Activated CD4-positive, alpha-beta memory T cell treated with anti-CD3 and anti-CD28 coated beads for 36 hours (primary cell): ENCODE measurements at regions not wholly inside any gene's neighbourhood (a gene's known extent, or its start where the extent isn't known, plus 50 kb on each side); places are given as distances from the start of the nearest gene placed in this dataset.

ENCODE experiments used
- CTCF ChIA-PET: fragments of 350-600 bp; sonication (Branson Sonifier 250); formaldehyde crosslinking; loops from one replicate; lab custom pipeline; 2021; ENCODE audit warnings: antibody characterized with exemption, inconsistent platforms; lab: Charles Lee
- POLR2A ChIA-PET: fragments of 350-600 bp; sonication (Branson Sonifier 250); formaldehyde crosslinking; loops from one replicate; lab custom pipeline; 2021; ENCODE audit warnings: antibody characterized with exemption; lab: Charles Lee
- DNase-seq: peaks from one replicate; pipeline ENCODE4 v3.0.0-alpha.2; 2020
- H3K27ac Mint-ChIP-seq: one replicate; pipeline ENCODE4 v1.8.0; 2021; ENCODE audit warnings: mixed read lengths
- H3K27me3 Mint-ChIP-seq: one replicate; pipeline ENCODE4 v1.8.0; 2021; ENCODE audit warnings: mixed read lengths
- H3K36me3 Mint-ChIP-seq: one replicate; pipeline ENCODE4 v1.8.0; 2021; ENCODE audit warnings: mixed read lengths
- H3K4me1 Mint-ChIP-seq: one replicate; pipeline ENCODE4 v1.8.0; 2021; ENCODE audit warnings: low read depth, mixed read lengths
- H3K4me3 Mint-ChIP-seq: one replicate; pipeline ENCODE4 v1.8.0; 2021; ENCODE audit warnings: mild to moderate bottlenecking, mixed read lengths
- H3K9me3 Mint-ChIP-seq: one replicate; pipeline ENCODE4 v1.8.0; 2021; ENCODE audit warnings: mixed read lengths
- intact Hi-C: fragments of 100-400 bp; cut with micrococcal nuclease; formaldehyde crosslinking; loops from one replicate; pipeline ENCODE4 v1.15.1; 2023

DNA sequence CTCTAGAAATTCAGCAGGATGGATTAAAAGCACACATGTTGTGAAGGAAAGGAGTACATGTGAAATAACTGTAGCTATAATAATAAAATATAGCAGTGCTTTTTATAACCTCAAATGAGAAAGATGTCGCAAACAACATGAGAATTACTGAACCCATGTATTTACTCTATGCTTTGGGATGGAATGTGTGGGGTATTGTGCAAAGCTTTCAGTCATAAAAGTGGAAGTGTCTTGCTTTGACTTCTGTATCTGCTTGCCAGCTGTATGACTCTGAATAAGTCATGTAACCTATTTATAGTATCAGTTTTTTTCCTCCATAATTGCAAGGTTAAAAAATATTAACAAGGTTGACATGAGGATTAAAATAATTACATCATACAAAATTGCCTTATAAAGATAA is 519.3 kb upstream of the CADM2 start:
- peaks cover 11% of the 10 kb centered on the region for H3K9me3 Mint-ChIP-seq
- intact Hi-C loops: no loop called here
- H3K4me1 Mint-ChIP-seq: no peaks in the 10 kb centered on the region
- no peak overlapping the region for H3K4me3 Mint-ChIP-seq
- ChIA-PET POLR2A (no interaction called here), CTCF (no interaction called here)
- H3K27me3 Mint-ChIP-seq: no peaks in the 10 kb centered on the region
- H3K27ac Mint-ChIP-seq: no peak overlapping the region
- no peak for DNase-seq
- no peaks in the 10 kb centered on the region for H3K36me3 Mint-ChIP-seq

DNA sequence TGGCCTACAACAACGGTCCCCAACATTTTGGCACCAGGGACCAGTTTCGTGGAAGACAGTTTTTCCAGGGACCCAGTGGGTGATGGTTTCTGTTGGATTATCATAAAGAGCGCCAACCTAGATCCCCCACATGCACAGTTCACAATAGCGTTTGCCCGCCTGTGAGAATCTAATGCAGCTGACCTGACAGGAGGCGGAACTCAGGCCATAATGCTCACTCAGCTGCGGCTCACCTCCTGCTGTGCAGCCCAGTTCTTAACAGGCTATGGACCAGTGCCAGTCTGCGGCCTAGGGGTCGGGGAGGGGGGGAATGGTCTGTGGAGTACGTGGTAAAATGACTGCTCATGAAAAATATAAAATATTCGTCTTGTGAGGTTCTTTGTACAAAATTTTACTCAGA is 518.5 kb upstream of the CADM2 start:
- Mint-ChIP-seq H3K27me3 (no peaks in the 10 kb centered on the region), H3K4me1 (no peaks in the 10 kb centered on the region), H3K36me3 (no peaks in the 10 kb centered on the region), H3K27ac (no peak overlapping the region), H3K9me3 (peaks cover 12% of the 10 kb centered on the region), H3K4me3 (no peak overlapping the region)
- no peak for DNase-seq
- CTCF ChIA-PET: no interaction called here
- intact Hi-C loops: no loop called here
- POLR2A ChIA-PET: no interaction called here

DNA sequence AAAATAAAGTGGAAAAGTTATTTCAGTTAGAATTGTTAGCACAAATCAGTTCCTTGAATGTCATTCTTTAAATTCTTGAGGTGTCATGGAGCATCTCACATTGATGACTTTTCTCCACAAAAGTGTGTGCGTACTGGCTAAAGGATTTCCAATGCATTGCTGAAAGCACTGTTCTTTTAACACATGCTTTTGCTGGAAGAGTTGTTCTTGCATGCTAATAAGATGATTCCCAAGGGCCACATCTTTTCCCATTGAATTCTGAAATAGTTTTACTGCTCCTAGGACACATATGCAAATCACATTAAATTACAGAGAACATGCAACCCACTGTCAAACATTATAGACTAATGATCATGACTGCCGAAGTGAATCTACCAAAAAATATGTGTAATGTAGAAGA is 516.3 kb upstream of the CADM2 start:
- peaks cover 12% of the 10 kb centered on the region for H3K9me3 Mint-ChIP-seq
- POLR2A ChIA-PET: no interaction called here
- CTCF ChIA-PET: no interaction called here
- no peaks in the 10 kb centered on the region for H3K27me3 Mint-ChIP-seq
- no peak for DNase-seq
- H3K4me3 Mint-ChIP-seq: no peak overlapping the region
- no peak overlapping the region for H3K27ac Mint-ChIP-seq
- no peaks in the 10 kb centered on the region for H3K4me1 Mint-ChIP-seq
- intact Hi-C loops: no loop called here
- H3K36me3 Mint-ChIP-seq: no peaks in the 10 kb centered on the region

DNA sequence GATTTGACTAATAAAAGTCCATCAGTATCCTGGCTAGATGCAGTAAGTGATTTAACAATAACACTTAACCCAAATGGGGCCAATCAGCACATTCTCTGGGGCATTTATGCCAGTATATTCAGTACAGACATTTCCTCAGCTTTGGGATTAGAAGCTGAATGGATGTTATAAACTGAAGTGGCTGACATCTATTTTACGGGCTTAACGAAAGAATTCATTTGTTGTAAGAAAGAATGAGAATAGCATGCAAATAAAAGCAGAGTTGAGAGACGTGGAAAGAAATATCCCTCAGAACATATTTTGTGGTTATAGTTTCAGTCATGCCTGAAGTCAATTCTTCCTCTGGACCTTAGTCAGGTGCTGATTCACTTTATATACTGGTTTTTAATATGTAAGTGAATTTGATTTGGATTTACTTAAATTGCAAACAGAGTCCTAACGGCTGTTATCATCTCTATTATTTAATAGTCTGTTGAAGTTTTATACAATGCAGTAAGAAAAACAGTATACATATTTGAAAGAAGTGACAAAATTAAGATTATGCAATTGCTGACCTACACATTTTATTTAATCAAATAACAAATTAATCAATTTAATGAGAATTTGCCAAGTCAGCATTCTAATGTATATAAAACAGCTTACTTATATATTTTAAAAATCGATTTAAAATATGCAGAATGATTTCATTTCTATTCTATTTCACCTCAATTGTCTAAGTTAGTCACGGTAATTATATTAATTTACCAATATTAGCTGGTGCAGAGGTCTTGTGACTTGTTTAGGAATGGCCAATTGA is 513.9 kb upstream of the CADM2 start:
- H3K4me1 Mint-ChIP-seq: no peaks in the 10 kb centered on the region
- ChIA-PET CTCF (no interaction called here), POLR2A (no interaction called here)
- H3K36me3 Mint-ChIP-seq: no peaks in the 10 kb centered on the region
- no peak overlapping the region for H3K4me3 Mint-ChIP-seq
- no peak overlapping the region for H3K27ac Mint-ChIP-seq
- intact Hi-C loops: no loop called here
- no peaks in the 10 kb centered on the region for H3K27me3 Mint-ChIP-seq
- H3K9me3 Mint-ChIP-seq: peaks cover 12% of the 10 kb centered on the region
- no peak for DNase-seq

DNA sequence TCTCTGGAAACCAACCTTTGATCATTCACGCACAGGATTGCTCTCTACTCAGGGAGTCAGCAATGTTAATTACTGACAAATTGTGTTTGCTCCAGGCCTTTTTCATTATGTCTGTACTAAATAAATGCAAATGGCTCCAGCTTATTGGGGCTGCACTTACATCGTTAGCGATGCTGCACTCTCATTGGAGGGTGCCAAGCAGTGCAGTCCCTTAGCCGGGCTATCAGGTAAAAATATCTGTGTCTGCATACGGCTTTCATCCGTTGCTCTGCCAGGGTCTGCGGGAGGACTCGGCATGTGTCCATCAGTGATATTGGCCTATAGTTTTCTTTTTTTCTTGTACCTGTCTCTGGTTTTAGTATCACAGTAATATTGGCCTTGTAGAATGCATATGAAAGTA is 471.5 kb upstream of the CADM2 start:
- Mint-ChIP-seq H3K4me3 (no peak overlapping the region), H3K9me3 (peaks cover 25% of the 10 kb centered on the region)
- CTCF ChIA-PET: no interaction called here

DNA sequence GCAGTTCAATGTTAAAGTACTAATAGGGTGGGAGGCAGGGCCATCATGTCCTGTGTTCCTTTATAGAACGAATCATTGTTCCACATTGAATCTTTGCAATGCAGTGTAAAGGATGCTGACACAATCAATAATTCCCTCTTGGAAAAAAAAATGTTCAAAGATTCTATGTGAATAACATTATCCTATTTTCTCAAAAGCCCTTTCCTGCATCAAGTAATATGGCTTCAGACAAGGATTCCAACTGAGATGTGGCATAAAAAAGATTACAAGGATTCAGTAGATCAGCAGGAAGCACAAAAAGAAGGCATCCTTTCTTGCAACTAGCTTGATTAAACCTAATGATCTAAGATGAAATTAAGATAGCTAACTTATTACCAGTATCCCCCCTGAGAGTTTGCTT is 454.0 kb upstream of the CADM2 start:
- no peaks in the 10 kb centered on the region for H3K36me3 Mint-ChIP-seq
- no peak for DNase-seq
- H3K27ac Mint-ChIP-seq: no peak overlapping the region
- no peaks in the 10 kb centered on the region for H3K27me3 Mint-ChIP-seq
- POLR2A ChIA-PET: no interaction called here
- no peak overlapping the region for H3K4me3 Mint-ChIP-seq
- CTCF ChIA-PET: no interaction called here
- intact Hi-C loops: no loop called here
- H3K9me3 Mint-ChIP-seq: peaks cover 6% of the 10 kb centered on the region
- no peaks in the 10 kb centered on the region for H3K4me1 Mint-ChIP-seq

More for the DNA sequence above, 471.5 kb upstream of the CADM2 start:
- POLR2A ChIA-PET: no interaction called here
- Mint-ChIP-seq H3K27me3 (no peaks in the 10 kb centered on the region), H3K36me3 (no peaks in the 10 kb centered on the region), H3K27ac (no peak overlapping the region), H3K4me1 (no peaks in the 10 kb centered on the region)
- DNase-seq: no peak
- intact Hi-C loops: no loop called here

DNA sequence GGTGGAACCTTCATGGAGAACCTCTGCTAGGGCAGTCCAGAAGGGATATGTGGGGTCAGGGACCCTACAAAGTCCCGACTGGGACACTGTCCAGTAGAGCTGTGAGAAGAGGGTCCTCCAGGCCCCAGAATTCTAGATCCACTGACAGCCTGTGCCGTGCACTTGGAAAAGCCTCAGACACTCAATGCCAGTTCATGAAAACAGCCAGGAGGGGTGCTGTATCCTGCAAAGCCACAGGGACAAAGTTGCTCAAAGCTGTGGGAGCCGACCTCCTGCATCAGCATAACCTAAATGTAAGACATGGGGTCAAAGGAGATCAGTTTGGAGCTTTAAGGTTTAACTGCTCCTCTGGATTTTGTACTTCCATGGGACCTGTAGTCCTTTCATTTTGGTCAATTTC is 448.8 kb upstream of the CADM2 start:
- H3K4me3 Mint-ChIP-seq: no peak overlapping the region
- CTCF ChIA-PET: no interaction called here
- POLR2A ChIA-PET: no interaction called here
- H3K9me3 Mint-ChIP-seq: peaks cover 14% of the 10 kb centered on the region
- H3K27me3 Mint-ChIP-seq: no peaks in the 10 kb centered on the region
- no peak overlapping the region for H3K27ac Mint-ChIP-seq
- no peak for DNase-seq
- intact Hi-C loops: no loop called here
- no peaks in the 10 kb centered on the region for H3K4me1 Mint-ChIP-seq
- H3K36me3 Mint-ChIP-seq: no peaks in the 10 kb centered on the region

DNA sequence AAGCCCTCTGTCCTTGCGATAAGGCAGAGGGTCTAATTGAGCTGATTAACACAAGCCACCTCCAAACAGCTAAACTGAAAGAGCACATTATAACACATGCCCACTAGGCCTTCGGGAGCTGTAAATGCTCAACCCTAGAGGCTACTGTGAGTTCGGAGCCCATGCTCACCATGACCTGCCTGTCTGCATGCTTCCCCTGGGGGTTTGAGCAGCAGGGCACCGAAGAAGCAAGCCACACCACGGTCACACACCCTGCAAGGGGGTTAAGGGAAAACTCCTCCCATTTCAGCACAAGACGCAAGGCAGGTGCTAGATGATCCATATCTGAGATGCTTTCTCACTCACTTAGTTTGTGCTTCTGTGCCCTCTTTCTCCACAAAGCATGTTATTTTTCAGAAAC is 435.9 kb upstream of the CADM2 start:
- no peaks in the 10 kb centered on the region for H3K36me3 Mint-ChIP-seq
- ChIA-PET CTCF (no interaction called here), POLR2A (no interaction called here)
- no peak for DNase-seq
- H3K27ac Mint-ChIP-seq: no peak overlapping the region
- H3K9me3 Mint-ChIP-seq: peaks cover 15% of the 10 kb centered on the region
- intact Hi-C loops: no loop called here
- H3K4me1 Mint-ChIP-seq: no peaks in the 10 kb centered on the region
- no peaks in the 10 kb centered on the region for H3K27me3 Mint-ChIP-seq
- no peak overlapping the region for H3K4me3 Mint-ChIP-seq

DNA sequence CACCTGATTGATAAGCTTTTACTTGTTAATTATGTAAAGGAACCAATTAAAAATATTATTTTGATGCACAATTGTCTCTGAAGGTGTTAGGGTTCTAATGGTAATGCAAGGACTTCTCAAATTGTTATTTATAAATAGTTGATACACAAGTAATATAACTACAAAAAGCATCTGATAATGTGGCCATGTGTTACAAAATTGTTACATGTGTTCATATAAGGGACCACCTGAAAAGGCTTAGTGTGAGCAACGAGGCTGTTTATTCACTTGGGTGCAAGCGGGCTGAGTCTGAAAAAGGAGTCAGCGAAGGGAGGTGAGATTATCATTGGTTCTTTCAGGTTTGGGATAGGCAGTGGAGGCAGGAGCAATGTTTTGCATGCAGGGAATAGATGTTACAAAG is 421.9 kb upstream of the CADM2 start:
- no peak overlapping the region for H3K27ac Mint-ChIP-seq
- ChIA-PET POLR2A (no interaction called here), CTCF (no interaction called here)
- H3K27me3 Mint-ChIP-seq: no peaks in the 10 kb centered on the region
- DNase-seq: no peak
- intact Hi-C loops: no loop called here
- no peaks in the 10 kb centered on the region for H3K36me3 Mint-ChIP-seq
- H3K4me3 Mint-ChIP-seq: no peak overlapping the region
- no peaks in the 10 kb centered on the region for H3K4me1 Mint-ChIP-seq
- H3K9me3 Mint-ChIP-seq: peaks cover 42% of the 10 kb centered on the region

DNA sequence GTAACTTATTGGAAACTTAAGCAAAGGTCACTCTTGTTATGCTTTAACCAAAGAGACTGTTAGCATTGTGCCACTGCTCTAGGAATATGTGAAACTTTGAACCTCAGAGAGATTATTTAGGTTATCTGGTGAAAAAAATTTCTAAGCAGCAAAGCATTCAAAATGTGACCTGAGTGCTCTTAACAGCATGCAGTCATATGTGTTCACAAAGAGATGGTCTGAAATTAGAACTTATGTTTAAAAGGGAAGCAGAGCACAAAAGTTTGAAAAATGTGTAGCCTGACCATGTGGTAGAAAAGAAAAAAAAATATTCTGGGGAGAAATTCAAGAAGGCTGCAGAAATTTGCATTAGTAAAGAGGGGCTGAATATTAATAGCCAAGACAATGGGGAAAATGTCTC is 420.2 kb upstream of the CADM2 start:
- intact Hi-C loops: no loop called here
- Mint-ChIP-seq H3K9me3 (peaks cover 35% of the 10 kb centered on the region), H3K27ac (no peak overlapping the region), H3K27me3 (no peaks in the 10 kb centered on the region), H3K36me3 (no peaks in the 10 kb centered on the region), H3K4me3 (no peak overlapping the region), H3K4me1 (no peaks in the 10 kb centered on the region)
- ChIA-PET CTCF (no interaction called here), POLR2A (no interaction called here)
- DNase-seq: no peak

DNA sequence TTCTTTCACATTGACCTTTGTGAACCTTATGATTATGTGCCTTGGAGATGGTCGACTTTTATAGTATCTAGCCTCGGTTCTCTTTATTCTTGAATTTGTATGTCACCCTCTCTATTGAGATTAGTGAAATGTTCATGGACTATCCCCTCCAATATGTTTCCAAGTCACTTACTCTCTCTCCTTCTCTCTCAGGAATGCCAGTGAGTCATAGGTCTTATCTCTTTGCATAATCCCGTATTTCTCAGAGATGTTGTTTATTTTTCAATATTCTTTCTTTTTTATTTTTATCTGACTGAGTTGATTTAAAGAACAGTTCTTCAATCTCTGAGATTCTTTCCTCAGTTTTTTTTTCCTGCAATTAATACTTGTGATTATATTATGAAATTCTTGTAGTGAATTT is 411.6 kb upstream of the CADM2 start:
- Mint-ChIP-seq H3K4me3 (no peak overlapping the region), H3K27ac (no peak overlapping the region), H3K27me3 (no peaks in the 10 kb centered on the region), H3K4me1 (no peaks in the 10 kb centered on the region), H3K9me3 (peaks cover 13% of the 10 kb centered on the region), H3K36me3 (no peaks in the 10 kb centered on the region)
- ChIA-PET CTCF (interaction anchor here (1.1 to 1.9 kb wide), 2 partner anchors 42 to 1028 kb away, joined by 3 to 6 read pairs; no protein-coding TSS in a partner anchor), POLR2A (no interaction called here)
- no peak for DNase-seq
- intact Hi-C loops: no loop called here

DNA sequence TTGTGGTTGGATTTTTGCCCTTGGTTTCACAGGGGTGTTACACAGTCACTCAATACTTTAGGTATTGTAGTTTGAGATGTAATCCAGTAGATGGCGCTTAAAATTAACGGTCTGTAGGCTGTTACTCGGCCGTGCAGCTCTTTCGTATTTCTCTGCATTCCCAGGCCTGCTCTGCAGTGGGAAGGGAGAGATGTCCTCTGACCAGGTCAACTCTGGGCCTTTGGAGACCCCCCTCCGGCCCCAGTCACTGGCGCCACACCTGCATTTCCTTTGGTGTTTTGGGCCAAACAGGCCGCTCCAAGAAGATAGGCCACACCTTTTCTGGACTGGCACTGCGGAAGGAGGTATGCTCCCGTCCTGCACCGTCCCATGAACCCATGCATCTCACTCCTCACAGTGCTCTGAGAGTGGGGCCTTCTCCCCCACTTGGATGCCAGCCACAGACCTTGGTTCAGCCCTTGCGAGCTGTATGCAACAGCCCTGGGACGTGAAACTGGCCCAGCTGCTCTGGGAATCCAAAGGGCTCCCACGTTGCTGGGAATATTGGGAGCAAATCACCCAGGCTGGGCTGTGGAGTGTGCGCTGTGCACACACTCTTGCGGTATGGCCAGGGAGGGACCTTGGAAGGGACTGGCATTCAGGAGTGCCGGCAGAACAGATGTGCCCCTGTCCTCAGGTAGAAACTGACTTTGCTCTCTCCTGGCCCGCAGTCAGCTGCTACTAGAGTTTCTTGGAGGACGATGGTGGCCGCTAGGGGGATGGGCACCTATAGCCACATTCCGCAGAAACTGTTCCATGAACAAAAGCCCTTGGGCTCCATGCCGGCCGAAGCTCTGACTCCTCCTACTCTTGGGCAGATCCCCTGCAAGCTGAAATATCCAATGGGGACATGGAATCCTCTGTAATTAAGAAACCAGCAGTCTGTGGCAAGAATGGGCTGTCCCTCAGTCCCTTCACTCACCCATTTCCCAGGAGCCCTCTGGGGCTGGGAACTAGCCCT is 410.5 kb upstream of the CADM2 start:
- ChIA-PET CTCF (interaction anchor here (1.2 to 1.9 kb wide), 2 partner anchors 1027 to 1028 kb away, joined by 4 to 6 read pairs; no protein-coding TSS in a partner anchor), POLR2A (no interaction called here)
- intact Hi-C loops: loop anchor here (1.0 kb wide), 1 partner anchor 1028 kb away; no protein-coding TSS in a partner anchor
- Mint-ChIP-seq H3K9me3 (peaks cover 13% of the 10 kb centered on the region), H3K27me3 (no peaks in the 10 kb centered on the region), H3K4me1 (no peaks in the 10 kb centered on the region), H3K36me3 (no peaks in the 10 kb centered on the region), H3K4me3 (no peak overlapping the region), H3K27ac (no peak overlapping the region)
- no peak for DNase-seq
